Activated CD4-positive, alpha-beta T cell treated with anti-CD3 and anti-CD28 coated beads for 36 hours (primary cell): ENCODE measurements at regions not wholly inside any gene's neighbourhood (a gene's known extent, or its start where the extent isn't known, plus 50 kb on each side); places are given as distances from the start of the nearest gene placed in this dataset.

Experiments
- ATAC-seq: fragments of 200-7000 bp; cut with Tn5 transposase; one replicate; pipeline ENCODE4 v1.10.0; 2021; ENCODE audit warnings: mild to moderate bottlenecking, moderate library complexity
- CTCF ChIA-PET: fragments of 350-600 bp; sonication (Branson Sonifier 250); formaldehyde crosslinking; loops from one replicate; lab custom pipeline; 2021; ENCODE audit warnings: antibody characterized with exemption; lab: Charles Lee
- POLR2A ChIA-PET: fragments of 350-600 bp; sonication (Branson Sonifier 250); formaldehyde crosslinking; loops from one replicate; lab custom pipeline; 2021; ENCODE audit warnings: antibody characterized with exemption, inconsistent platforms; lab: Charles Lee
- DNase-seq: peaks from one replicate; pipeline ENCODE4 v3.0.0-alpha.2; 2020
- H3K27ac Mint-ChIP-seq: one replicate; pipeline ENCODE4 v1.8.0; 2021; ENCODE audit warnings: mixed read lengths
- H3K27me3 Mint-ChIP-seq: one replicate; pipeline ENCODE4 v1.8.0; 2021; ENCODE audit warnings: mixed read lengths
- H3K36me3 Mint-ChIP-seq: one replicate; pipeline ENCODE4 v1.8.0; 2021; ENCODE audit warnings: low read depth, mixed read lengths
- H3K4me1 Mint-ChIP-seq: one replicate; pipeline ENCODE4 v1.8.0; 2021; ENCODE audit warnings: mixed read lengths
- H3K4me3 Mint-ChIP-seq: one replicate; pipeline ENCODE4 v1.8.0; 2021; ENCODE audit warnings: mild to moderate bottlenecking, moderate library complexity, mixed read lengths
- H3K9me3 Mint-ChIP-seq: one replicate; pipeline ENCODE4 v1.8.0; 2021; ENCODE audit warnings: low read depth, mixed read lengths
- intact Hi-C, 2 experiments: fragments of 100-400 bp; cut with DNase I in 1 of 2; cut with micrococcal nuclease in 1 of 2; formaldehyde crosslinking; loops; one replicate each; pipeline versions ENCODE4 v1.14.2 to v1.15.1; 2022 to 2024; cut with DNase I, micrococcal nuclease

GRCh38 chr18:42137693-42138375 is 182.8 kb downstream of the PIK3C3 start:
- POLR2A ChIA-PET, result no interaction called here
- intact Hi-C loops, result no loop called here
- Mint-ChIP-seq H3K36me3 (no peaks in the 10 kb centered on the region), H3K4me3 (no peak overlapping the region), H3K27ac (no peak overlapping the region), H3K9me3 (peaks cover 9% of the 10 kb centered on the region), H3K27me3 (peaks cover 10% of the 10 kb centered on the region), H3K4me1 (no peaks in the 10 kb centered on the region)
- DNase-seq (no peak), ATAC-seq (no peak)
- CTCF ChIA-PET, result interaction anchor here (0.7 kb wide), 1 partner anchor 23 kb away, joined by 3 read pairs; no protein-coding TSS in a partner anchor

- Mint-ChIP-seq H3K27me3 (no peaks in the 10 kb centered on the region), H3K27ac (no peak overlapping the region), H3K36me3 (no peaks in the 10 kb centered on the region), H3K4me3 (no peak overlapping the region), H3K9me3 (peaks cover 9% of the 10 kb centered on the region), H3K4me1 (no peaks in the 10 kb centered on the region)
- ATAC-seq, result no peak
- ChIA-PET POLR2A (no interaction called here), CTCF (interaction anchor here (0.9 to 1.9 kb wide), 2 partner anchors 16 to 88 kb away, joined by 3 to 6 read pairs; no protein-coding TSS in a partner anchor)
- intact Hi-C loops, result no loop called here
- DNase-seq, result no peak
Observed at GRCh38 chr18:42141439-42141838, 186.4 kb downstream of the PIK3C3 start.

GRCh38 chr18:42155024-42155423 is 200.0 kb downstream of the PIK3C3 start:
- Mint-ChIP-seq H3K4me1 (no peaks in the 10 kb centered on the region), H3K27me3 (no peaks in the 10 kb centered on the region), H3K36me3 (no peaks in the 10 kb centered on the region), H3K27ac (no peak overlapping the region), H3K9me3 (no peaks in the 10 kb centered on the region), H3K4me3 (no peak overlapping the region)
- CTCF ChIA-PET, result interaction anchor here (0.6 kb wide), 1 partner anchor 1118 kb away, joined by 3 read pairs; no protein-coding TSS in a partner anchor
- ATAC-seq (no peak), DNase-seq (no peak)
- POLR2A ChIA-PET, result no interaction called here
- intact Hi-C loops, result no loop called here

- CTCF ChIA-PET, result no interaction called here
Observed at GRCh38 chr18:42156281-42156680, 201.2 kb downstream of the PIK3C3 start.

GRCh38 chr18:42157420-42157819 is 202.4 kb downstream of the PIK3C3 start:
- Mint-ChIP-seq H3K4me1 (no peaks in the 10 kb centered on the region), H3K9me3 (no peaks in the 10 kb centered on the region), H3K36me3 (no peaks in the 10 kb centered on the region), H3K27ac (no peak overlapping the region), H3K4me3 (no peak overlapping the region), H3K27me3 (no peaks in the 10 kb centered on the region)
- intact Hi-C loops, result no loop called here
- ChIA-PET CTCF (interaction anchor here (0.7 kb wide), 1 partner anchor 1114 kb away, joined by 3 read pairs; no protein-coding TSS in a partner anchor), POLR2A (no interaction called here)
- DNase-seq (no peak), ATAC-seq (no peak)

More at GRCh38 chr18:42156281-42156680, 201.2 kb downstream of the PIK3C3 start:
- no peaks in the 10 kb centered on the region for H3K9me3 Mint-ChIP-seq
- no peak for ATAC-seq
- no peak for DNase-seq
- POLR2A ChIA-PET, result no interaction called here
- no peaks in the 10 kb centered on the region for H3K4me1 Mint-ChIP-seq
- no peaks in the 10 kb centered on the region for H3K27me3 Mint-ChIP-seq
- no peaks in the 10 kb centered on the region for H3K36me3 Mint-ChIP-seq
- intact Hi-C loops, result no loop called here
- no peak overlapping the region for H3K4me3 Mint-ChIP-seq
- no peak overlapping the region for H3K27ac Mint-ChIP-seq

- Mint-ChIP-seq H3K36me3 (no peaks in the 10 kb centered on the region), H3K4me1 (no peaks in the 10 kb centered on the region), H3K27ac (no peak overlapping the region), H3K4me3 (no peak overlapping the region), H3K9me3 (no peaks in the 10 kb centered on the region), H3K27me3 (no peaks in the 10 kb centered on the region)
- ChIA-PET POLR2A (no interaction called here), CTCF (interaction anchor here (0.7 to 0.8 kb wide), 2 partner anchors 393 to 1114 kb away, joined by 3 read pairs; no protein-coding TSS in a partner anchor)
- DNase-seq, result no peak
- no peak for ATAC-seq
- intact Hi-C loops, result no loop called here
Observed at GRCh38 chr18:42157878-42158277, 202.8 kb downstream of the PIK3C3 start.

GRCh38 chr18:42159146-42159545 is 204.1 kb downstream of the PIK3C3 start:
- no peak for ATAC-seq
- no peak for DNase-seq
- Mint-ChIP-seq H3K4me3 (no peak overlapping the region), H3K27me3 (no peaks in the 10 kb centered on the region), H3K27ac (no peak overlapping the region), H3K36me3 (no peaks in the 10 kb centered on the region), H3K9me3 (no peaks in the 10 kb centered on the region), H3K4me1 (no peaks in the 10 kb centered on the region)
- ChIA-PET POLR2A (no interaction called here), CTCF (interaction anchor here (1.0 kb wide), 1 partner anchor 44 kb away, joined by 5 read pairs; no protein-coding TSS in a partner anchor)
- intact Hi-C loops, result no loop called here

GRCh38 chr18:42163321-42163720 is 208.3 kb downstream of the PIK3C3 start:
- Mint-ChIP-seq H3K9me3 (no peaks in the 10 kb centered on the region), H3K4me3 (no peak overlapping the region), H3K27ac (no peak overlapping the region), H3K4me1 (no peaks in the 10 kb centered on the region), H3K36me3 (no peaks in the 10 kb centered on the region), H3K27me3 (no peaks in the 10 kb centered on the region)
- ChIA-PET CTCF (no interaction called here), POLR2A (no interaction called here)
- no peak for ATAC-seq
- intact Hi-C loops, result no loop called here
- DNase-seq, result no peak

- intact Hi-C loops, result no loop called here
- POLR2A ChIA-PET, result no interaction called here
- DNase-seq (no peak), ATAC-seq (no peak)
- Mint-ChIP-seq H3K4me1 (no peaks in the 10 kb centered on the region), H3K4me3 (no peak overlapping the region), H3K27me3 (no peaks in the 10 kb centered on the region), H3K9me3 (no peaks in the 10 kb centered on the region), H3K27ac (no peak overlapping the region), H3K36me3 (no peaks in the 10 kb centered on the region)
- CTCF ChIA-PET, result no interaction called here
Observed at GRCh38 chr18:42164556-42164955, 209.5 kb downstream of the PIK3C3 start.

- ATAC-seq (no peak), DNase-seq (no peak)
- no peaks in the 10 kb centered on the region for H3K4me1 Mint-ChIP-seq
- H3K36me3 Mint-ChIP-seq, result no peaks in the 10 kb centered on the region
- intact Hi-C loops, result no loop called here
- no peak overlapping the region for H3K27ac Mint-ChIP-seq
- H3K27me3 Mint-ChIP-seq, result no peaks in the 10 kb centered on the region
- no peaks in the 10 kb centered on the region for H3K9me3 Mint-ChIP-seq
- ChIA-PET CTCF (no interaction called here), POLR2A (no interaction called here)
- H3K4me3 Mint-ChIP-seq, result no peak overlapping the region
Observed at GRCh38 chr18:42165922-42166513, 211.0 kb downstream of the PIK3C3 start.

- Mint-ChIP-seq H3K36me3 (no peaks in the 10 kb centered on the region), H3K9me3 (no peaks in the 10 kb centered on the region), H3K27ac (no peak overlapping the region), H3K27me3 (no peaks in the 10 kb centered on the region), H3K4me1 (no peaks in the 10 kb centered on the region), H3K4me3 (no peak overlapping the region)
- no peak for DNase-seq
- ATAC-seq, result no peak
- CTCF ChIA-PET, result no interaction called here
- POLR2A ChIA-PET, result no interaction called here
- intact Hi-C loops, result no loop called here
Observed at GRCh38 chr18:42168487-42168886, 213.5 kb downstream of the PIK3C3 start.

- Mint-ChIP-seq H3K4me3 (no peak overlapping the region), H3K27ac (no peak overlapping the region), H3K9me3 (no peaks in the 10 kb centered on the region), H3K36me3 (no peaks in the 10 kb centered on the region), H3K4me1 (no peaks in the 10 kb centered on the region), H3K27me3 (no peaks in the 10 kb centered on the region)
- DNase-seq (no peak), ATAC-seq (no peak)
- CTCF ChIA-PET, result no interaction called here
- POLR2A ChIA-PET, result no interaction called here
- intact Hi-C loops, result no loop called here
Observed at GRCh38 chr18:42168907-42169306, 213.9 kb downstream of the PIK3C3 start.
